ENCODE measurements at regions not wholly inside any gene's neighbourhood (a gene's known extent, or its start where the extent isn't known, plus 50 kb on each side); places are given as distances from the start of the nearest gene placed in this dataset.

DNA sequence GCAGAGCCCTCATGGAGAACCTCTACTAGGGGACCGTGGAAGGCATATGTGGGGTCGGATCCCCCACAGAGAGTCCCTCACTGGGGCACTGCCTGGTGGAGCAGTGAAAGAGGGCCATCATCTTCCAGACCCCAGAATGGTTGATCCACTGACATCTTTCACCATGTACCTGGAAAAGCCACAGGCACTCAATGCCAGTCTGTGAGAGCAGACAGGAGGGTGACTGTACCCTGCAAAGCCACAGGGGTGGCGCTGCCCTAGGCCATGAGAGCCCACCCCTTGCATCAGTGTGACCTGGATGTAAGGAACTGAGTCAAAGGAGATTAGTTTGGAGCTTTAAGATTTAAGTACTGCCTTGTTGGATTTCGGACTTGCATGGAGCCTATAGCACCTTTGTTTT is 1276.7 kb upstream of the PRMT6 start:
- in situ Hi-C loops (cut with MboI; ENCODE audit: low sequenced_read_pairs in 4 of 4), result no loop called here
- H3K27ac ChIP-seq, result no peak overlapping the region
- ATAC-seq, result no peak

DNA sequence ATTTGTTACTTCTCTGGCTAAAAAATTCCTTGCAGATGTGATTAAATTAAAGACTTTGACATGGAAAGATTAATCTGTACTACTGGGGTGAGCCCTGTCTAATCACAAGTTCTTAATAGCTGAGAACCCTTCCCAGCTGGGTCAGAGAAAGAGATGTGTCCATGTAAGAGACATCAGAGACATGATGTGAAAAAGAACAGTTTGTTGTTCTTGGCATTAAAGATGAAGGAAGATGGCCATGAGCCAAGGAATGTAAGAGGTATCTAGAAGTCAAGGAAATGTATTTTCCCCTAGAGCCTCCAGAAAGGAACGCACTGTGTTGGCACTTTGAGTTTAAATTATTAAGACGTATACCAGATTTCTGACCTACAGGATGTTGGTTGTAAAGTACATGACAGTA is 1271.5 kb upstream of the PRMT6 start:
- TF ChIP-seq, protein P1, sequence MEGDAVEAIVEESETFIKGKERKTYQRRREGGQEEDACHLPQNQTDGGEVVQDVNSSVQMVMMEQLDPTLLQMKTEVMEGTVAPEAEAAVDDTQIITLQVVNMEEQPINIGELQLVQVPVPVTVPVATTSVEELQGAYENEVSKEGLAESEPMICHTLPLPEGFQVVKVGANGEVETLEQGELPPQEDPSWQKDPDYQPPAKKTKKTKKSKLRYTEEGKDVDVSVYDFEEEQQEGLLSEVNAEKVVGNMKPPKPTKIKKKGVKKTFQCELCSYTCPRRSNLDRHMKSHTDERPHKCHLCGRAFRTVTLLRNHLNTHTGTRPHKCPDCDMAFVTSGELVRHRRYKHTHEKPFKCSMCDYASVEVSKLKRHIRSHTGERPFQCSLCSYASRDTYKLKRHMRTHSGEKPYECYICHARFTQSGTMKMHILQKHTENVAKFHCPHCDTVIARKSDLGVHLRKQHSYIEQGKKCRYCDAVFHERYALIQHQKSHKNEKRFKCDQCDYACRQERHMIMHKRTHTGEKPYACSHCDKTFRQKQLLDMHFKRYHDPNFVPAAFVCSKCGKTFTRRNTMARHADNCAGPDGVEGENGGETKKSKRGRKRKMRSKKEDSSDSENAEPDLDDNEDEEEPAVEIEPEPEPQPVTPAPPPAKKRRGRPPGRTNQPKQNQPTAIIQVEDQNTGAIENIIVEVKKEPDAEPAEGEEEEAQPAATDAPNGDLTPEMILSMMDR (IDR thresholded peaks at IDR 0.05 in 4 of 5, conservative IDR thresholded peaks at IDR 0.05 in 1 of 5), result no peak
- no peak for TF ChIP-seq POLR2A (IDR thresholded peaks at IDR 0.05)
- intact Hi-C loops (cut with DNase I; ENCODE audit: low total_unique reads), result no loop called here
- Histone ChIP-seq H3K27me3 (no peaks in the 10 kb centered on the region), H3K4me3 (no peak overlapping the region), H3K36me3 (no peaks in the 10 kb centered on the region), H3K4me1 (no peaks in the 10 kb centered on the region), H3K27ac (no peak overlapping the region), H3K9me3 (no peaks in the 10 kb centered on the region)
- DNase-seq (no peak), ATAC-seq (no peak)
- in situ Hi-C loops (cut with MboI; ENCODE audit: low sequenced_read_pairs in 4 of 4), result no loop called here

More for the DNA sequence above, 1276.7 kb upstream of the PRMT6 start:
- no peaks in the 10 kb centered on the region for H3K9me3 ChIP-seq
- TF ChIP-seq, protein P1 (IDR thresholded peaks at IDR 0.05 in 4 of 5, conservative IDR thresholded peaks at IDR 0.05 in 1 of 5), result no peak
- TF ChIP-seq POLR2A (IDR thresholded peaks at IDR 0.05), result no peak
- H3K4me3 ChIP-seq, result no peak overlapping the region
- no peaks in the 10 kb centered on the region for H3K4me1 ChIP-seq
- no peaks in the 10 kb centered on the region for H3K27me3 ChIP-seq
- H3K36me3 ChIP-seq, result no peaks in the 10 kb centered on the region
- intact Hi-C loops (cut with DNase I; ENCODE audit: low total_unique reads), result no loop called here
- no peak for DNase-seq

DNA sequence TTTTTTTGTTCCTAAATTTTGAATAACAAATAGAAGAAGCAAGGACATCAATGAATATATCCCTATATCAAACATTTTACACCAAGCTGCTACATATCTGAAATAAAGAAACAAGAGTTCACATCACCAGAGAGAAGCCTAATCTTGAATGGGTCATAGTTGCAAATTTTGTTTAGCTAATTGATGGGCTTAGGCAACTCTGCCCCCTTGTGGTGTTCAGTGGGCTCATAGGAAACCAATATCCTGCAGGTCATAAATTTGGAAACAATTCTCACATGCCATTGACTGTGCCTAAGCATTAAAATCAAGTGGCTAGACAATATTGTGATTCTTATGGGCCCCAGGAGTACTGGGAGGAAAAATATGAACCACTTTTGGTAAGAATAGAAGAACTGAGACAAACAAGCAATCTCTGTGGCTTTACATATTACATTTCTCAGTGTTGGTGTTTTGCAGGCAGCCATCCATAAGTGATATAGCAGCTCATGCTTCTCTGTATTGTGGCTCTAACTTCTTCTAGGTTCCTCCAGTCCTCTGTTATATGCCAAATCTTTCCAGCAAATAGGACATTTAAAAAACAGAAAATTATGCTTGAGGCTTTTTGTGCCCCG is 1262.8 kb upstream of the PRMT6 start:
- TF ChIP-seq, protein P1 (IDR thresholded peaks at IDR 0.05 in 4 of 5, conservative IDR thresholded peaks at IDR 0.05 in 1 of 5), result no peak
- TF ChIP-seq POLR2A (IDR thresholded peaks at IDR 0.05), result no peak
- in situ Hi-C loops (cut with MboI; ENCODE audit: low sequenced_read_pairs in 4 of 4) (no loop called here), intact Hi-C loops (cut with DNase I; ENCODE audit: low total_unique reads) (no loop called here)
- Histone ChIP-seq H3K27me3 (no peaks in the 10 kb centered on the region), H3K9me3 (no peaks in the 10 kb centered on the region), H3K27ac (no peak overlapping the region), H3K4me3 (no peak overlapping the region), H3K36me3 (no peaks in the 10 kb centered on the region), H3K4me1 (no peaks in the 10 kb centered on the region)
- ATAC-seq (no peak), DNase-seq (no peak)

DNA sequence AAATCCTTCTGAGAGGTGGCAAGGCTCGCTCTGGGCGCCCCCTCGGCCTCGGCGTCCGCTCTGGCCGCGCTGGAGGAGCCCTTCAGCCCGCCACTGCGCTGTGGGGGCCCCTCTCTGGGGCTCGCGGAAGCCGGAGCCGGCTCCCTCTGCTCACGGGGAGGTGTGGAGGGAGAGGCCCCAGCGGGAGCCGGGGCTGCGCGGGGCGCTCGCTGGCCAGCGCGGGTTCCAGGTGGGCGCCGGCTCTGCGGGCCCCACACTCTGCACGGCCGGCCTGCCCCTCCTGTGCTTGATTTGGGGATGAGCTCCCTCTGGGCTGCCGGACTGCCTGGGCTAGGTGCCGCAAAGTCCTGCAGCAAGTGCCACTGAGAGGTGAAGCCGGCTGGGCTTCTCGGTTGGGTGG is 1260.7 kb upstream of the PRMT6 start:
- no peaks in the 10 kb centered on the region for H3K27me3 ChIP-seq
- no peak overlapping the region for H3K27ac ChIP-seq
- no peaks in the 10 kb centered on the region for H3K4me1 ChIP-seq
- no peaks in the 10 kb centered on the region for H3K36me3 ChIP-seq
- intact Hi-C loops (cut with DNase I; ENCODE audit: low total_unique reads) (no loop called here), in situ Hi-C loops (cut with MboI; ENCODE audit: low sequenced_read_pairs in 4 of 4) (no loop called here)
- DNase-seq (no peak), ATAC-seq (no peak)
- no peak overlapping the region for H3K4me3 ChIP-seq
- H3K9me3 ChIP-seq, result no peaks in the 10 kb centered on the region
- TF ChIP-seq POLR2A (IDR thresholded peaks at IDR 0.05), result no peak
- TF ChIP-seq, protein P1 (IDR thresholded peaks at IDR 0.05 in 4 of 5, conservative IDR thresholded peaks at IDR 0.05 in 1 of 5), result no peak

DNA sequence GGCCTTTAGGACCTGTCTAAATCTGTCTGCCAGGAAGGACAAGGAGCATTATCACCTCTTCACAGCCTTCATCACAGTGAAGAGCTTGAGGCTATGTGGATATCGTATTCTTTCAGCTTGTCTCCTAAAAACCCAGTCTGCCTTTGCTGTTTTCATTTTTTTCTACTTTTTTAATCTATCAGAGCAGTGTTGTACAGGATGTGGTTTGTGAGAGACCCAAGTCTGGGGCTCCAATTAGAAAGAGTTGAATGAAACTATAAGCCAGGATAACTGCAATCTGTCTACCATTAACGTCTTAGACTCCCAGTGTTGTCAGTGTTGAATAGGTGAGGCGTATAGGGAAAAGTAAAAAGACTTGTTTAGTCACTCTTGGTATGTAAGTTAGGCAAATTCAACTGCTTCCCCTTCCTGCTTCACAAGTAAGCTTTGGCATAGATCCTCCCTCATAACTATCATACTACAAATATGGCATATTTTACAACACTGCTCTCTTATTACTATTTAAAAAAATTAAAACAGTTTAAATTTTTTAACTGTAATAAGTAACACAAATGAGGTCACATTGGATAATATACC is 1225.8 kb upstream of the PRMT6 start:
- H3K4me1 ChIP-seq, result no peaks in the 10 kb centered on the region
- H3K9me3 ChIP-seq, result no peaks in the 10 kb centered on the region
- in situ Hi-C loops (cut with MboI; ENCODE audit: low sequenced_read_pairs in 4 of 4), result no loop called here
- DNase-seq (no peak), ATAC-seq (no peak)
- TF ChIP-seq, protein P1 (IDR thresholded peaks at IDR 0.05 in 4 of 5, conservative IDR thresholded peaks at IDR 0.05 in 1 of 5), result no peak
- TF ChIP-seq POLR2A (IDR thresholded peaks at IDR 0.05), result no peak
- intact Hi-C loops (cut with DNase I; ENCODE audit: low total_unique reads), result no loop called here
- no peak overlapping the region for H3K4me3 ChIP-seq
- no peaks in the 10 kb centered on the region for H3K27me3 ChIP-seq
- H3K36me3 ChIP-seq, result no peaks in the 10 kb centered on the region
- no peak overlapping the region for H3K27ac ChIP-seq
